Liver (tissue), 8 donors: ENCODE measurements at regions not wholly inside any gene's neighbourhood (a gene's known extent, or its start where the extent isn't known, plus 50 kb on each side); places are given as distances from the start of the nearest gene placed in this dataset.

ENCODE experiments used
- DNase-seq: peaks from one replicate; pipeline ENCODE4 v3.0.0-alpha.2; 2017; ENCODE audit warnings: low spot score
- H3K27ac ChIP-seq, 2 donors: one replicate each; pipeline ENCODE4 v1.7.0; 2013; ENCODE audit warnings: inconsistent platforms in 2 of 2, low read length in 2 of 2, control low read depth in 1 of 2, low read depth in 1 of 2, mild to moderate bottlenecking in 1 of 2
- H3K27me3 ChIP-seq, 4 donors: one replicate each; pipeline versions ENCODE4 v1.6.1 to v1.7.0; 2013; ENCODE audit warnings: low read length in 3 of 4, inconsistent platforms in 1 of 4, mild to moderate bottlenecking in 1 of 4, moderate library complexity in 1 of 4; ENCODE audit not compliant: control insufficient read depth in 4 of 4, insufficient read depth in 4 of 4
- H3K36me3 ChIP-seq, 4 donors: one replicate each; pipeline versions ENCODE4 v1.6.1 to v1.7.0; 2013; ENCODE audit warnings: low read length in 3 of 4, mild to moderate bottlenecking in 3 of 4, low read depth in 1 of 4, moderate library complexity in 1 of 4; ENCODE audit not compliant: control insufficient read depth in 4 of 4, insufficient read depth in 3 of 4
- H3K4me1 ChIP-seq, 4 donors: one replicate each; pipeline versions ENCODE4 v1.6.1 to v1.7.0; 2013; ENCODE audit warnings: low read length in 3 of 4, mild to moderate bottlenecking in 3 of 4, moderate library complexity in 1 of 4; ENCODE audit not compliant: control insufficient read depth in 4 of 4, insufficient read depth in 4 of 4
- H3K4me3 ChIP-seq, 3 donors: one replicate each; pipeline versions ENCODE4 v1.6.1 to v1.7.0; 2013; ENCODE audit warnings: low read length in 3 of 3, control low read depth in 1 of 3, low read depth in 1 of 3, mild to moderate bottlenecking in 1 of 3
- H3K9ac ChIP-seq, 2 donors: one replicate each; pipeline ENCODE4 v1.7.0; 2013; ENCODE audit warnings: low read length in 2 of 2, mild to moderate bottlenecking in 2 of 2, moderate library complexity in 2 of 2, control low read depth in 1 of 2, low read depth in 1 of 2
- H3K9me3 ChIP-seq, 4 donors: one replicate each; pipeline versions ENCODE4 v1.6.1 to v1.7.0; 2013; ENCODE audit warnings: low read length in 3 of 4; ENCODE audit not compliant: control insufficient read depth in 4 of 4
- EGR1 ChIP-seq, 2 donors: IDR thresholded peaks; 2 replicates each; pipeline ENCODE4 v1.6.1; 2016 to 2018; ENCODE audit warnings: antibody characterized with exemption in 2 of 2, low read depth in 2 of 2
- FOXA1 ChIP-seq: IDR thresholded peaks from 2 replicates; pipeline ENCODE4 v1.6.1; 2016; ENCODE audit warnings: antibody characterized with exemption
- FOXA2 ChIP-seq: IDR thresholded peaks from 2 replicates; pipeline ENCODE4 v1.6.1; 2016; ENCODE audit warnings: antibody characterized with exemption
- HNF4A ChIP-seq, 2 donors: conservative IDR thresholded peaks; 2 replicates each; pipeline ENCODE4 v1.6.1; 2016; ENCODE audit warnings: antibody characterized with exemption in 2 of 2, mild to moderate bottlenecking in 2 of 2
- HNF4G ChIP-seq: IDR thresholded peaks from 2 replicates; pipeline ENCODE4 v1.6.1; 2016; ENCODE audit warnings: antibody characterized with exemption
- JUND ChIP-seq, 2 donors: IDR thresholded peaks; 2 replicates each; pipeline ENCODE4 v1.6.1; 2016; ENCODE audit warnings: antibody characterized with exemption in 2 of 2
- NR2F2 ChIP-seq: IDR thresholded peaks from 2 replicates; pipeline ENCODE4 v1.6.1; 2016; ENCODE audit warnings: antibody characterized with exemption
- RAD21 ChIP-seq, 2 donors: IDR thresholded peaks; 2 replicates each; pipeline ENCODE4 v1.6.1; 2016; ENCODE audit warnings: antibody characterized with exemption in 2 of 2, mild to moderate bottlenecking in 2 of 2
- RXRA ChIP-seq, 2 donors: IDR thresholded peaks; 2 replicates each; pipeline ENCODE4 v1.6.1; 2017 to 2018; ENCODE audit warnings: antibody characterized with exemption in 2 of 2, mild to moderate bottlenecking in 1 of 2
- SP1 ChIP-seq: IDR thresholded peaks from 2 replicates; pipeline ENCODE4 v1.6.1; 2018; ENCODE audit warnings: antibody characterized with exemption, mild to moderate bottlenecking
- TAF1 ChIP-seq: conservative IDR thresholded peaks from 2 replicates; pipeline ENCODE4 v1.6.1; 2016; ENCODE audit warnings: antibody characterized with exemption, mild to moderate bottlenecking
- YY1 ChIP-seq: IDR thresholded peaks from 2 replicates; pipeline ENCODE4 v1.6.1; 2016; ENCODE audit warnings: antibody characterized with exemption, mild to moderate bottlenecking
- WGBS: extraction: QIAGEN DNeasy Blood & Tissue Kit; methylation state at CpG from one replicate; pipeline ENCODE4 v1.1.7; 2013; 5-methylcytosine and 5-hydroxymethylcytosine counted together
- TF ChIP-seq, protein P1 (sequence below): IDR thresholded peaks from 2 replicates; pipeline ENCODE4 v1.6.1; 2016; ENCODE audit warnings: antibody characterized with exemption
- TF ChIP-seq, protein P2 (sequence below): IDR thresholded peaks from 2 replicates; pipeline ENCODE4 v1.6.1; 2016; ENCODE audit warnings: antibody characterized with exemption, mild to moderate bottlenecking
- TF ChIP-seq, protein P3 (sequence below): fragments of 150-350 bp; IDR thresholded peaks from 2 replicates; pipeline ENCODE4 v1.5.1; 2017; ENCODE audit warnings: improper control_type of control experiment, low read depth, low read length; ENCODE audit not compliant: missing input control
- TF ChIP-seq, protein P4 (sequence below): IDR thresholded peaks from 2 replicates; pipeline ENCODE4 v1.6.1; 2016; ENCODE audit warnings: antibody characterized with exemption
- TF ChIP-seq, protein P5 (sequence below): IDR thresholded peaks from 2 replicates; pipeline ENCODE4 v1.6.1; 2016; ENCODE audit warnings: antibody characterized with exemption
- donor health status: healthy.
- donor health status: healthy.
- donor health status: healthy.
- donor health status: healthy.
- donor health status: healthy.

DNA sequence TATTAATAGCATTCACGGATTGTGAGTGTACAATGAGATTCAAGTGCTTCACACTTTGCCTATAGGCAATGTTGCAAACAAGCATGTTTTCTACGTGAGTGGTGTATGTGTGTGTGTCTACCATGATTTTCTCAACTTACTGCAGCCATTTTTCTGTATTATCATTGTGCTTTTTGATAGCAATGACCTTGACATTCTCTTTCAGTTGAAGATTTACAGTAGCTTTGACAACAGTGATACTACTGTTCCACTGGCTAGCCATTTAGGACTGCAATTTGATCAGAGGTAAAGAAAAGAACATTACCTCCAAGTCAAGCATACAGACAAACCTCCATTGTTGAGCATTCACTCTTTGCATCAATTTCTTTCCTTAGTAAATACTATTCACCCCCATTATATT is 297.0 kb downstream of the MAN2A1 start:
- Histone ChIP-seq H3K27ac (no peak overlapping the region), H3K9me3 (no peaks in the 10 kb centered on the region), H3K27me3 (no peaks in the 10 kb centered on the region), H3K9ac (no peak overlapping the region), H3K4me1 (peaks cover 6 to 34% (median 24%) of the 10 kb centered on the region in 4 donors), H3K4me3 (no peak overlapping the region), H3K36me3 (no peaks in the 10 kb centered on the region)
- TF ChIP-seq RXRA (IDR thresholded peaks at IDR 0.05) (no peak), SP1 (no peak), FOXA2 (no peak)
- WGBS, result 94% methylated on average over 2 of the region's 2 CpGs
- DNase-seq, result no peak

DNA sequence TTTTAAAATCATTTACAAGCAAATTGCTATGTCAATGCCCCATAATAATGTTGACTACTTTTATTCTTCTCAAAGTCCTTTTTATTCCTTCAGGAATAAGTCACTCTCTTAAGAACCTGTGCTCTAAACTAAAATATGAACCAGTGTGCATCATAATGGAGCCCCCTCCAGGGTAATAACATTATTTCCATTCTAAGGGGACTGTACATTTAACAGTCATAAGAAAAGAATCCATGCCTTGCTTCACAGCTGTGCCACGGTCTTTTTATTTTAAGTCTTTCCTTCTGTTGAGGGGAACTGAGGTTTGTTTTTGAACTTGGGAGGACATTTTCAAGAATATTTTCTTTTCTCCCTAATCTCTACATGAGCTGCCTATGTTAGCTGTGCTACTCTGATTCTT is 297.6 kb downstream of the MAN2A1 start:
- Histone ChIP-seq H3K27ac (no peak overlapping the region), H3K27me3 (no peaks in the 10 kb centered on the region), H3K4me1 (peaks cover 7 to 41% (median 27%) of the 10 kb centered on the region in 4 donors), H3K9ac (no peak overlapping the region), H3K9me3 (no peaks in the 10 kb centered on the region), H3K36me3 (no peaks in the 10 kb centered on the region), H3K4me3 (no peak overlapping the region)
- no peak for DNase-seq
- TF ChIP-seq FOXA2 (no peak), SP1 (no peak), NR2F2 (no peak), HNF4A (conservative IDR thresholded peaks at IDR 0.05) (no peak), TAF1 (no peak), FOXA1 (no peak), HNF4G (no peak), RAD21 (IDR thresholded peaks at IDR 0.05) (no peak), RXRA (IDR thresholded peaks at IDR 0.05) (no peak)
- TF ChIP-seq, protein P1, sequence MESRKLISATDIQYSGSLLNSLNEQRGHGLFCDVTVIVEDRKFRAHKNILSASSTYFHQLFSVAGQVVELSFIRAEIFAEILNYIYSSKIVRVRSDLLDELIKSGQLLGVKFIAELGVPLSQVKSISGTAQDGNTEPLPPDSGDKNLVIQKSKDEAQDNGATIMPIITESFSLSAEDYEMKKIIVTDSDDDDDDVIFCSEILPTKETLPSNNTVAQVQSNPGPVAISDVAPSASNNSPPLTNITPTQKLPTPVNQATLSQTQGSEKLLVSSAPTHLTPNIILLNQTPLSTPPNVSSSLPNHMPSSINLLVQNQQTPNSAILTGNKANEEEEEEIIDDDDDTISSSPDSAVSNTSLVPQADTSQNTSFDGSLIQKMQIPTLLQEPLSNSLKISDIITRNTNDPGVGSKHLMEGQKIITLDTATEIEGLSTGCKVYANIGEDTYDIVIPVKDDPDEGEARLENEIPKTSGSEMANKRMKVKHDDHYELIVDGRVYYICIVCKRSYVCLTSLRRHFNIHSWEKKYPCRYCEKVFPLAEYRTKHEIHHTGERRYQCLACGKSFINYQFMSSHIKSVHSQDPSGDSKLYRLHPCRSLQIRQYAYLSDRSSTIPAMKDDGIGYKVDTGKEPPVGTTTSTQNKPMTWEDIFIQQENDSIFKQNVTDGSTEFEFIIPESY, result no peak
- TF ChIP-seq, protein P2, sequence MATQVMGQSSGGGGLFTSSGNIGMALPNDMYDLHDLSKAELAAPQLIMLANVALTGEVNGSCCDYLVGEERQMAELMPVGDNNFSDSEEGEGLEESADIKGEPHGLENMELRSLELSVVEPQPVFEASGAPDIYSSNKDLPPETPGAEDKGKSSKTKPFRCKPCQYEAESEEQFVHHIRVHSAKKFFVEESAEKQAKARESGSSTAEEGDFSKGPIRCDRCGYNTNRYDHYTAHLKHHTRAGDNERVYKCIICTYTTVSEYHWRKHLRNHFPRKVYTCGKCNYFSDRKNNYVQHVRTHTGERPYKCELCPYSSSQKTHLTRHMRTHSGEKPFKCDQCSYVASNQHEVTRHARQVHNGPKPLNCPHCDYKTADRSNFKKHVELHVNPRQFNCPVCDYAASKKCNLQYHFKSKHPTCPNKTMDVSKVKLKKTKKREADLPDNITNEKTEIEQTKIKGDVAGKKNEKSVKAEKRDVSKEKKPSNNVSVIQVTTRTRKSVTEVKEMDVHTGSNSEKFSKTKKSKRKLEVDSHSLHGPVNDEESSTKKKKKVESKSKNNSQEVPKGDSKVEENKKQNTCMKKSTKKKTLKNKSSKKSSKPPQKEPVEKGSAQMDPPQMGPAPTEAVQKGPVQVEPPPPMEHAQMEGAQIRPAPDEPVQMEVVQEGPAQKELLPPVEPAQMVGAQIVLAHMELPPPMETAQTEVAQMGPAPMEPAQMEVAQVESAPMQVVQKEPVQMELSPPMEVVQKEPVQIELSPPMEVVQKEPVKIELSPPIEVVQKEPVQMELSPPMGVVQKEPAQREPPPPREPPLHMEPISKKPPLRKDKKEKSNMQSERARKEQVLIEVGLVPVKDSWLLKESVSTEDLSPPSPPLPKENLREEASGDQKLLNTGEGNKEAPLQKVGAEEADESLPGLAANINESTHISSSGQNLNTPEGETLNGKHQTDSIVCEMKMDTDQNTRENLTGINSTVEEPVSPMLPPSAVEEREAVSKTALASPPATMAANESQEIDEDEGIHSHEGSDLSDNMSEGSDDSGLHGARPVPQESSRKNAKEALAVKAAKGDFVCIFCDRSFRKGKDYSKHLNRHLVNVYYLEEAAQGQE, result no peak
- TF ChIP-seq, protein P3, sequence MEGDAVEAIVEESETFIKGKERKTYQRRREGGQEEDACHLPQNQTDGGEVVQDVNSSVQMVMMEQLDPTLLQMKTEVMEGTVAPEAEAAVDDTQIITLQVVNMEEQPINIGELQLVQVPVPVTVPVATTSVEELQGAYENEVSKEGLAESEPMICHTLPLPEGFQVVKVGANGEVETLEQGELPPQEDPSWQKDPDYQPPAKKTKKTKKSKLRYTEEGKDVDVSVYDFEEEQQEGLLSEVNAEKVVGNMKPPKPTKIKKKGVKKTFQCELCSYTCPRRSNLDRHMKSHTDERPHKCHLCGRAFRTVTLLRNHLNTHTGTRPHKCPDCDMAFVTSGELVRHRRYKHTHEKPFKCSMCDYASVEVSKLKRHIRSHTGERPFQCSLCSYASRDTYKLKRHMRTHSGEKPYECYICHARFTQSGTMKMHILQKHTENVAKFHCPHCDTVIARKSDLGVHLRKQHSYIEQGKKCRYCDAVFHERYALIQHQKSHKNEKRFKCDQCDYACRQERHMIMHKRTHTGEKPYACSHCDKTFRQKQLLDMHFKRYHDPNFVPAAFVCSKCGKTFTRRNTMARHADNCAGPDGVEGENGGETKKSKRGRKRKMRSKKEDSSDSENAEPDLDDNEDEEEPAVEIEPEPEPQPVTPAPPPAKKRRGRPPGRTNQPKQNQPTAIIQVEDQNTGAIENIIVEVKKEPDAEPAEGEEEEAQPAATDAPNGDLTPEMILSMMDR, result no peak
- 0% methylated on average over 1 of the region's 1 CpG for WGBS

DNA sequence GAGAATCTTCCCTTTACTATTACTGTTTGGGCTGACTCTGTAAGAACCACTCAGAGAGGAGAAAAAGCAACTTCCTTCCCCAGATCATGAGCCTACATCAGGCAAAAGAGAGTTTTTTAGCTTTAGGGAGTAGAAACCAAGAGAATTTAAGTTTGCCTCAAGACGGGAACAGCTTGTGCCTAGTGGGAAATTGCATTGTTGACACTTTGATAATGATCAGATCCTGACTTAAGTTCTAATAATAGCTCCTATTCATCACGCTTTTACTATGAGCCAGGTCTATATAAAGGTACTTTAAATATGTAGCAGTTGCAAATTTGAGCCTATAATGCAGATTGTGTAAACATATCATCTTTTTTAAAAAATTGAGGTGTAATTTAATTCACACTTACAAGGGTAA is 298.2 kb downstream of the MAN2A1 start:
- DNase-seq, result no peak
- Histone ChIP-seq H3K9me3 (no peaks in the 10 kb centered on the region), H3K27me3 (no peaks in the 10 kb centered on the region), H3K4me3 (no peak overlapping the region), H3K27ac (no peak overlapping the region), H3K9ac (no peak overlapping the region), H3K4me1 (peaks cover 9 to 44% (median 30%) of the 10 kb centered on the region in 4 donors), H3K36me3 (no peaks in the 10 kb centered on the region)
- WGBS, result 30% methylated on average over 2 of the region's 2 CpGs
- TF ChIP-seq, protein P4, sequence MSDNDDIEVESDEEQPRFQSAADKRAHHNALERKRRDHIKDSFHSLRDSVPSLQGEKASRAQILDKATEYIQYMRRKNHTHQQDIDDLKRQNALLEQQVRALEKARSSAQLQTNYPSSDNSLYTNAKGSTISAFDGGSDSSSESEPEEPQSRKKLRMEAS, result no peak
- peak in 1 of 2 donors; percentile 8 for TF ChIP-seq RAD21 (IDR thresholded peaks at IDR 0.05)
- TF ChIP-seq EGR1 (IDR thresholded peaks at IDR 0.05; ENCODE audit: low read depth in 2 of 2), result no peak
- TF ChIP-seq, protein P5, sequence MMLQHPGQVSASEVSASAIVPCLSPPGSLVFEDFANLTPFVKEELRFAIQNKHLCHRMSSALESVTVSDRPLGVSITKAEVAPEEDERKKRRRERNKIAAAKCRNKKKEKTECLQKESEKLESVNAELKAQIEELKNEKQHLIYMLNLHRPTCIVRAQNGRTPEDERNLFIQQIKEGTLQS, result no peak
- TF ChIP-seq HNF4A (conservative IDR thresholded peaks at IDR 0.05), result no peak
- TF ChIP-seq FOXA1, result peak; percentile 18
- TF ChIP-seq RXRA (IDR thresholded peaks at IDR 0.05), result peak in 1 of 2 donors; percentile 31
- TF ChIP-seq, protein P3, result no peak
- TF ChIP-seq JUND (IDR thresholded peaks at IDR 0.05), result no peak
- TF ChIP-seq FOXA2, result peak; percentile 61
- TF ChIP-seq HNF4G, result no peak
- no peak for TF ChIP-seq YY1
